GM23248 (cell line): ENCODE measurements at regions not wholly inside any gene's neighbourhood (a gene's known extent, or its start where the extent isn't known, plus 50 kb on each side); places are given as distances from the start of the nearest gene placed in this dataset.

Experiments used
- EZH2 ChIP-seq: fragments of 200-600 bp; sonication (generic); IDR thresholded peaks from 2 replicates; pipeline ENCODE4 v1.6.1; 2018; ENCODE audit warnings: antibody characterized with exemption, mild to moderate bottlenecking; ENCODE audit not compliant: insufficient read depth, poor library complexity, severe bottlenecking
- EZH2phosphoT487 ChIP-seq: fragments of 200-600 bp; sonication (generic); IDR thresholded peaks from 2 replicates; pipeline ENCODE4 v1.6.1; 2018; ENCODE audit warnings: antibody characterized with exemption, moderate library complexity, mild to moderate bottlenecking, low read depth; ENCODE audit not compliant: insufficient read depth

GRCh38 chr17:72381597-72382397, 261.0 kb downstream of the SOX9 start:
- TF ChIP-seq EZH2 (no peak), EZH2phosphoT487 (no peak)
